ENCODE measurements at regions not wholly inside any gene's neighbourhood (a gene's known extent, or its start where the extent isn't known, plus 50 kb on each side); places are given as distances from the start of the nearest gene placed in this dataset.

GRCh38 chr1:71154429-71154828 is 73.6 kb upstream of the ZRANB2 start:
- Histone ChIP-seq H2AFZ (ENCODE audit: low read depth, low read length) (no peak overlapping the region), H3K27me3 (ENCODE audit: insufficient read depth, low read length) (no peaks in the 10 kb centered on the region), H3K9me3 (ENCODE audit: low read length) (no peaks in the 10 kb centered on the region), H3K4me1 (ENCODE audit: insufficient read depth, low read length) (peaks cover 8% of the 10 kb centered on the region), H3K36me3 (ENCODE audit: insufficient read depth, low read length) (no peaks in the 10 kb centered on the region), H3K4me3 (ENCODE audit: low read length) (no peak overlapping the region)

- peaks cover 8% of the 10 kb centered on the region for H3K4me1 ChIP-seq (ENCODE audit: insufficient read depth, low read length)
- H2AFZ ChIP-seq (ENCODE audit: low read depth, low read length) = no peak overlapping the region
- H3K36me3 ChIP-seq (ENCODE audit: insufficient read depth, low read length) = no peaks in the 10 kb centered on the region
- H3K27me3 ChIP-seq (ENCODE audit: insufficient read depth, low read length) = no peaks in the 10 kb centered on the region
- no peak overlapping the region for H3K4me3 ChIP-seq (ENCODE audit: low read length)
- H3K9me3 ChIP-seq (ENCODE audit: low read length) = no peaks in the 10 kb centered on the region
Measured at GRCh38 chr1:71153826-71154225, 73.0 kb upstream of the ZRANB2 start.

GRCh38 chr1:71147637-71148360 is 67.0 kb upstream of the ZRANB2 start:
- Histone ChIP-seq H3K27me3 (ENCODE audit: insufficient read depth, low read length) (no peaks in the 10 kb centered on the region), H3K9me3 (ENCODE audit: low read length) (no peaks in the 10 kb centered on the region), H3K4me1 (ENCODE audit: insufficient read depth, low read length) (no peaks in the 10 kb centered on the region), H3K4me3 (ENCODE audit: low read length) (no peak overlapping the region), H3K36me3 (ENCODE audit: insufficient read depth, low read length) (no peaks in the 10 kb centered on the region), H2AFZ (ENCODE audit: low read depth, low read length) (no peak overlapping the region)

- Histone ChIP-seq H3K27me3 (ENCODE audit: insufficient read depth, low read length) (no peaks in the 10 kb centered on the region), H3K4me1 (ENCODE audit: insufficient read depth, low read length) (no peaks in the 10 kb centered on the region), H3K36me3 (ENCODE audit: insufficient read depth, low read length) (no peaks in the 10 kb centered on the region), H2AFZ (ENCODE audit: low read depth, low read length) (no peak overlapping the region), H3K4me3 (ENCODE audit: low read length) (no peak overlapping the region), H3K9me3 (ENCODE audit: low read length) (no peaks in the 10 kb centered on the region)
Measured at GRCh38 chr1:71135571-71135970, 54.7 kb upstream of the ZRANB2 start.
